ENCODE measurements at regions not wholly inside any gene's neighbourhood (a gene's known extent, or its start where the extent isn't known, plus 50 kb on each side); places are given as distances from the start of the nearest gene placed in this dataset.
"Not testable (repeated sequence)": the region's sequence is repeated elsewhere in the genome, so short reads cannot be mapped to it uniquely, and the experiment has no call there.

- intact Hi-C loops (cut with DNase I), result no loop called here
These were observed 102.9 kb upstream of the MEGF10 start for GRCh38 chr5:127187706-127188105.

GRCh38 chr5:127192150-127192549, 98.4 kb upstream of the MEGF10 start:
- no peaks in the 10 kb centered on the region for H3K4me1 ChIP-seq
- no peak overlapping the region for H3K9ac ChIP-seq (ENCODE audit: low read depth in 2 of 2, low read length in 2 of 2)
- DNase-seq, result no peak
- H3K36me3 ChIP-seq, result no peaks in the 10 kb centered on the region
- intact Hi-C loops (cut with DNase I), result no loop called here
- no peak overlapping the region for H3K27ac ChIP-seq
- H3K27me3 ChIP-seq, result no peaks in the 10 kb centered on the region
- TF ChIP-seq CTCF (IDR thresholded peaks at IDR 0.05), result no peak
- no peak overlapping the region for H3K4me3 ChIP-seq
- no peaks in the 10 kb centered on the region for H3K9me3 ChIP-seq

More at GRCh38 chr5:127187706-127188105, 102.9 kb upstream of the MEGF10 start:
- Histone ChIP-seq H3K36me3 (no peaks in the 10 kb centered on the region), H3K9me3 (no peaks in the 10 kb centered on the region), H3K4me1 (no peaks in the 10 kb centered on the region), H3K4me3 (no peak overlapping the region), H3K27me3 (no peaks in the 10 kb centered on the region), H3K27ac (no peak overlapping the region), H3K9ac (ENCODE audit: low read depth in 2 of 2, low read length in 2 of 2) (no peak overlapping the region)
- DNase-seq, result no peak
- TF ChIP-seq CTCF (IDR thresholded peaks at IDR 0.05), result no peak

GRCh38 chr5:127192836-127193338, 97.7 kb upstream of the MEGF10 start:
- intact Hi-C loops (cut with DNase I), result no loop called here
- Histone ChIP-seq H3K27me3 (no peaks in the 10 kb centered on the region), H3K27ac (no peak overlapping the region), H3K9ac (ENCODE audit: low read depth in 2 of 2, low read length in 2 of 2) (no peak overlapping the region), H3K4me1 (no peaks in the 10 kb centered on the region), H3K36me3 (no peaks in the 10 kb centered on the region), H3K9me3 (no peaks in the 10 kb centered on the region), H3K4me3 (no peak overlapping the region)
- no peak for DNase-seq
- TF ChIP-seq CTCF (IDR thresholded peaks at IDR 0.05), result no peak

DNA sequence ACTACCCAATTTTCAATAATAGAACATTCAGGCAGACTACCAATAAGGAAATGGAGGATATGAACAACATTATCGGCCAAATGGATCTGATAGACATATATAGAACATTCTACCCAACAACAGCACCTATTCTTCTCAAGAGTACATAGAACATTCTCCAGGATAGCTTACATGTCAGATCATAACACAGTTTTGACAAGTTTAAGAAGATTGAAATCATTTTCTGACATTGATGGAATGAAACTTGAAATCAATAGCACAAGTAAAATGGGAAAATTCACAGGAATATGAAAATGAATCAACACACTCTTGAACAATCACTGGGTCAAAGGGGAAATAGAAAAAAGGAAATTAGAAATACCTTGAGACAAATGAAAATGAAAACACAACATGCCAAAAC, 94.6 kb upstream of the MEGF10 start:
- no peak overlapping the region for H3K4me3 ChIP-seq
- H3K9me3 ChIP-seq, result no peaks in the 10 kb centered on the region
- no peak for TF ChIP-seq CTCF (IDR thresholded peaks at IDR 0.05)
- DNase-seq, result no peak
- no peak overlapping the region for H3K27ac ChIP-seq
- no peaks in the 10 kb centered on the region for H3K4me1 ChIP-seq
- no peaks in the 10 kb centered on the region for H3K36me3 ChIP-seq
- H3K27me3 ChIP-seq, result no peaks in the 10 kb centered on the region
- no peak overlapping the region for H3K9ac ChIP-seq (ENCODE audit: low read depth in 2 of 2, low read length in 2 of 2)
- intact Hi-C loops (cut with DNase I), result no loop called here

GRCh38 chr5:127197402-127198167, 93.0 kb upstream of the MEGF10 start:
- H3K9me3 ChIP-seq; H3K9ac ChIP-seq (ENCODE audit: low read depth in 2 of 2, low read length in 2 of 2); H3K4me1 ChIP-seq; H3K4me3 ChIP-seq; intact Hi-C loops (cut with DNase I); H3K27me3 ChIP-seq; H3K27ac ChIP-seq; H3K36me3 ChIP-seq; DNase-seq: not testable (repeated sequence)

DNA sequence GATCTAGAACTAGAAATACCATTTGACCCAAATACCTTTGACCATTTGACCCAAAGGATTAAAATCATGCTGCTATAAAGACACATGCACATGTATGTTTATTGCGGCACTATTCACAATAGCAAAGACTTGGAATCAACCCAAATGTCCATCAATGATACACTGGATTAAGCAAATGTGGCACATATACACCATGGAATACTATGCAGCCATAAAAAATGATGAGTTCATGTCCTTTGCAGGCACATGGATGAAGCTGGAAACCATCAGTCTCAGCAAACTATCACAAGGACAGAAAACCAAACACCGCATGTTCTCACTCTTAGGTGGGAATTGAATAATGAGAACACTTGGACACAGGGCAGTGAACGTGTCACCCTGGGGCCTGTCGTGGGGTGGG, 87.9 kb upstream of the MEGF10 start:
- H3K4me3 ChIP-seq; H3K27me3 ChIP-seq; H3K9me3 ChIP-seq; DNase-seq; H3K36me3 ChIP-seq; H3K4me1 ChIP-seq; H3K27ac ChIP-seq; H3K9ac ChIP-seq (ENCODE audit: low read depth in 2 of 2, low read length in 2 of 2); intact Hi-C loops (cut with DNase I): not testable (repeated sequence)
